ENCODE measurements at regions not wholly inside any gene's neighbourhood (a gene's known extent, or its start where the extent isn't known, plus 50 kb on each side); places are given as distances from the start of the nearest gene placed in this dataset.

DNA sequence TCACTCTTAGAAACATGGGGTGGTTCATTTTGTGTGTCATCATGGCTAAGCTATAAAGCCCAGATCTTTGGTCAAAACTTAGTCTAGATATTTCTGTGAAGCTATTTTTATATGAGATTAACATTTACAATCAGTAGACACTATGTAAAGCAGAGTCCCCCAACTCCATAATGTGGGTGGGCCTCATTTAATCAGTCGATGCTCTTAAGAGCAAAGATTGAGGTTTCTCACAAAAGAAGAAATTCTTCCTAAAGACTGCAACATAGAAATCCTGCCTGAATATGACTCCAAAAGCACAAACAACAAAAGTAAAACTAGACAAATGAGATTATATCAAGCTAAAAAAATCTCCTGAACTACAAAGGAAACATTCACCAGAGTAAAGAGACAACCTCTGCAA is 642.2 kb downstream of the DIAPH3 start:
- TF ChIP-seq, protein P1, sequence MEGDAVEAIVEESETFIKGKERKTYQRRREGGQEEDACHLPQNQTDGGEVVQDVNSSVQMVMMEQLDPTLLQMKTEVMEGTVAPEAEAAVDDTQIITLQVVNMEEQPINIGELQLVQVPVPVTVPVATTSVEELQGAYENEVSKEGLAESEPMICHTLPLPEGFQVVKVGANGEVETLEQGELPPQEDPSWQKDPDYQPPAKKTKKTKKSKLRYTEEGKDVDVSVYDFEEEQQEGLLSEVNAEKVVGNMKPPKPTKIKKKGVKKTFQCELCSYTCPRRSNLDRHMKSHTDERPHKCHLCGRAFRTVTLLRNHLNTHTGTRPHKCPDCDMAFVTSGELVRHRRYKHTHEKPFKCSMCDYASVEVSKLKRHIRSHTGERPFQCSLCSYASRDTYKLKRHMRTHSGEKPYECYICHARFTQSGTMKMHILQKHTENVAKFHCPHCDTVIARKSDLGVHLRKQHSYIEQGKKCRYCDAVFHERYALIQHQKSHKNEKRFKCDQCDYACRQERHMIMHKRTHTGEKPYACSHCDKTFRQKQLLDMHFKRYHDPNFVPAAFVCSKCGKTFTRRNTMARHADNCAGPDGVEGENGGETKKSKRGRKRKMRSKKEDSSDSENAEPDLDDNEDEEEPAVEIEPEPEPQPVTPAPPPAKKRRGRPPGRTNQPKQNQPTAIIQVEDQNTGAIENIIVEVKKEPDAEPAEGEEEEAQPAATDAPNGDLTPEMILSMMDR (IDR thresholded peaks at IDR 0.05) = no peak
- TF ChIP-seq POLR2A (IDR thresholded peaks at IDR 0.05) = no peak
